Neural progenitor cell (in vitro differentiated cells): ENCODE measurements at regions not wholly inside any gene's neighbourhood (a gene's known extent, or its start where the extent isn't known, plus 50 kb on each side); places are given as distances from the start of the nearest gene placed in this dataset.

Experiments used
- CTCF ChIP-seq: fragments of 200-600 bp; sonication (generic); IDR thresholded peaks from 2 replicates; pipeline ENCODE4 v1.5.1; 2017; ENCODE audit warnings: antibody characterized with exemption, mild to moderate bottlenecking
- EZH2 ChIP-seq: fragments of 200-600 bp; sonication (generic); IDR thresholded peaks from 2 replicates; pipeline ENCODE4 v1.6.1; 2017; ENCODE audit warnings: antibody characterized with exemption, mild to moderate bottlenecking, moderate library complexity
- EZH2phosphoT487 ChIP-seq: fragments of 200-600 bp; sonication (generic); IDR thresholded peaks from 2 replicates; pipeline ENCODE4 v1.6.1; 2017; ENCODE audit warnings: antibody characterized with exemption

GRCh38 chr6:21846541-21847451 lies 253.2 kb downstream of the SOX4 start:
- TF ChIP-seq CTCF (no peak), EZH2phosphoT487 (no peak), EZH2 (no peak)
